ENCODE measurements at regions not wholly inside any gene's neighbourhood (a gene's known extent, or its start where the extent isn't known, plus 50 kb on each side); places are given as distances from the start of the nearest gene placed in this dataset. TPM values are rescaled to one million over a fixed set of nuclear protein-coding genes. Genes with fewer than 3 reads are reported as not detected.
"Not testable (repeated sequence)": the region's sequence is repeated elsewhere in the genome, so short reads cannot be mapped to it uniquely, and the experiment has no call there.

GRCh38 chr1:206408371-206409288, 61.6 kb upstream of the IKBKE start:
- DNase-seq, result not testable (repeated sequence)

GRCh38 chr1:206411321-206411720, 59.0 kb upstream of the IKBKE start:
- peak; percentile 24 for DNase-seq

- DNase-seq, result peak; percentile 63
Observed at GRCh38 chr1:206415942-206416341, 54.3 kb upstream of the IKBKE start.

- DNase-seq, result no peak
Observed at GRCh38 chr1:206417774-206418614, 52.3 kb upstream of the IKBKE start.

GRCh38 chr1:206419250-206419649, 51.0 kb upstream of the IKBKE start:
- DNase-seq, result no peak

GRCh38 chr1:206419783-206420182, 50.5 kb upstream of the IKBKE start:
- DNase-seq, result no peak

GRCh38 chr1:206420471-206420870, 49.8 kb upstream of the IKBKE start:
- DNase-seq, result no peak

Small RNAs in the stretch of these regions (small RNA-seq; reads per million reads assigned to genes)
- gene AC244023.1 (ENCODE audit: low replicate concordance), result not detected
